Caco-2 (cell line): ENCODE measurements at regions not wholly inside any gene's neighbourhood (a gene's known extent, or its start where the extent isn't known, plus 50 kb on each side); places are given as distances from the start of the nearest gene placed in this dataset.

Source experiments
- BruUV-seq: library from RNA; stranded (reverse); fragments of 400-500 nt; replicated peaks from 2 replicates; lab custom pipeline; 2021; lab: Mats Ljungman, UMichigan
- CTCF ChIA-PET: fragments of 300-600 bp; sonication (Branson Sonifier 250); formaldehyde crosslinking; loops from one replicate; lab custom pipeline; 2022; ENCODE audit warnings: antibody characterized with exemption; lab: Charles Lee
- POLR2A ChIA-PET: fragments of 300-600 bp; sonication (Branson Sonifier 250); formaldehyde crosslinking; loops from one replicate; lab custom pipeline; 2022; ENCODE audit warnings: antibody characterized with exemption; lab: Charles Lee
- DNase-seq, 2 experiments: peaks; one replicate each; pipeline versions ENCODE4 v3.0.0 to v3.0.0-alpha.2; 2020 to 2022
- H3K27me3 ChIP-seq: replicated peaks from 2 replicates; pipeline ENCODE4 v1.6.0; 2011; ENCODE audit warnings: low read length; ENCODE audit not compliant: control insufficient read depth, insufficient read depth
- H3K36me3 ChIP-seq: 2 replicates; pipeline ENCODE4 v1.5.1; 2011; ENCODE audit warnings: low read length; ENCODE audit not compliant: control insufficient read depth, insufficient read depth
- H3K4me1 ChIP-seq: fragments of 250-450 bp; sonication (Bioruptor Pico); 2 replicates; pipeline ENCODE4 v1.5.1; 2020; ENCODE audit warnings: mild to moderate bottlenecking
- H3K4me3 ChIP-seq: 2 replicates; pipeline ENCODE4 v1.5.1; 2011; ENCODE audit warnings: low read depth, mild to moderate bottlenecking, control low read depth, low read length
- H3K9me3 ChIP-seq: fragments of 250-450 bp; sonication (Bioruptor Pico); 2 replicates; pipeline ENCODE4 v1.5.1; 2020; ENCODE audit warnings: mild to moderate bottlenecking, moderate library complexity
- H3K27ac Mint-ChIP-seq: one replicate; pipeline ENCODE4 v1.8.0; 2022; ENCODE audit warnings: mixed read lengths; ENCODE audit not compliant: unreplicated experiment
- H3K27me3 Mint-ChIP-seq: one replicate; pipeline ENCODE4 v1.8.0; 2022; ENCODE audit warnings: mixed read lengths; ENCODE audit not compliant: insufficient read depth, unreplicated experiment
- H3K36me3 Mint-ChIP-seq: one replicate; pipeline ENCODE4 v1.8.0; 2022; ENCODE audit warnings: mild to moderate bottlenecking, mixed read lengths; ENCODE audit not compliant: insufficient read depth, unreplicated experiment
- H3K4me1 Mint-ChIP-seq: one replicate; pipeline ENCODE4 v1.8.0; 2022; ENCODE audit warnings: low read depth, mixed read lengths; ENCODE audit not compliant: unreplicated experiment
- H3K4me3 Mint-ChIP-seq: one replicate; pipeline ENCODE4 v1.8.0; 2022; ENCODE audit warnings: mild to moderate bottlenecking, moderate library complexity, mixed read lengths; ENCODE audit not compliant: unreplicated experiment
- H3K9me3 Mint-ChIP-seq: one replicate; pipeline ENCODE4 v1.8.0; 2022; ENCODE audit warnings: mixed read lengths; ENCODE audit not compliant: unreplicated experiment
- intact Hi-C: fragments of 100-400 bp; cut with micrococcal nuclease; formaldehyde crosslinking; loops from one replicate; pipeline ENCODE4 v1.10.0; 2022; ENCODE audit not compliant: unreplicated experiment
- TF ChIP-seq, protein P1 (sequence below), 2 experiments: fragments of 200-600 bp in 1 of 2; IDR thresholded peaks; 1 replicate in 1 of 2; 2 replicates in 1 of 2; pipeline versions ENCODE4 v1.5.1 to v1.8.0; 2011 to 2022; ENCODE audit warnings: antibody characterized with exemption in 1 of 2, control low read depth in 1 of 2, inconsistent platforms in 1 of 2, low read depth in 1 of 2, low read length in 1 of 2, mild to moderate bottlenecking in 1 of 2, moderate library complexity in 1 of 2; ENCODE audit not compliant: insufficient read depth in 1 of 2, severe bottlenecking in 1 of 2, unreplicated experiment in 1 of 2

DNA sequence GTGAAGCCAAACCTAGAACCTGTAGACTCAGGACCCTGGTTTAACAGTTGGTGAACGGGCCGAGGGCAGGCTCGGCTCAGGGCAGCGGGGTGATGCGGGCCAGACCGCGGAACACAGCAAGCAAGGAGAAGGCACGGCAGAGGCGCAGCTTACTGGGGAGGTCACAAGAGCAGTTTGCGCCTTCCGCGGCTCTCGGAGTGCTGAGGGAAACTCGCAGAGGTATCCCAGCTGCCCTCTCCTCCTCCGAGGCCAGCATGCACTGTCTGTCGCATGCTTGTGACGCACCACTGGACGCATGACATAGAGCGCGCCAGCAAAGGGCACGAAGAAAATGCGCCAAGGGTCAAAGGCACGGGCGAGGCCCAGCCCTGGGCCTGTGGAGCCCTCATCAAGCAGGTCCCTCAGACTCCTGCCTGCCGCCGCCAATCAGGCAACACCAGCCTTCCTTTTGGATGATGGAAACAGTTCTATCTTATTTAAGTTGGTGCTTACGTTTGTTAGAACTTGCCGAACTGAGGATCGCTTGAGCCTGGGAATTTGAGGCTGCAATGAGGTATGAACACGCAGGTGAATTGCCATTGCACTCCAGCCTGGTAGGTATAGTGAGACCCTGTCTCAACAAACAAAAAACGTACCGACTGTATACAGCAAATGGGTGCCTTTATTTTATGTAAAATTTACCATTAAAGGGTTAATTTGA lies 574.3 kb upstream of the GHITM start:
- Histone ChIP-seq H3K4me3 (no peak overlapping the region), H3K4me1 (no peaks in the 10 kb centered on the region), H3K9me3 (no peaks in the 10 kb centered on the region; the same call in 1 of the 2 replicates), H3K27me3 (no peaks in the 10 kb centered on the region), H3K36me3 (no peaks in the 10 kb centered on the region)
- Mint-ChIP-seq H3K9me3 (no peaks in the 10 kb centered on the region), H3K36me3 (no peaks in the 10 kb centered on the region), H3K27ac (no peak overlapping the region), H3K4me3 (no peak overlapping the region), H3K27me3 (peaks cover 3% of the 10 kb centered on the region), H3K4me1 (no peaks in the 10 kb centered on the region)
- TF ChIP-seq, protein P1, sequence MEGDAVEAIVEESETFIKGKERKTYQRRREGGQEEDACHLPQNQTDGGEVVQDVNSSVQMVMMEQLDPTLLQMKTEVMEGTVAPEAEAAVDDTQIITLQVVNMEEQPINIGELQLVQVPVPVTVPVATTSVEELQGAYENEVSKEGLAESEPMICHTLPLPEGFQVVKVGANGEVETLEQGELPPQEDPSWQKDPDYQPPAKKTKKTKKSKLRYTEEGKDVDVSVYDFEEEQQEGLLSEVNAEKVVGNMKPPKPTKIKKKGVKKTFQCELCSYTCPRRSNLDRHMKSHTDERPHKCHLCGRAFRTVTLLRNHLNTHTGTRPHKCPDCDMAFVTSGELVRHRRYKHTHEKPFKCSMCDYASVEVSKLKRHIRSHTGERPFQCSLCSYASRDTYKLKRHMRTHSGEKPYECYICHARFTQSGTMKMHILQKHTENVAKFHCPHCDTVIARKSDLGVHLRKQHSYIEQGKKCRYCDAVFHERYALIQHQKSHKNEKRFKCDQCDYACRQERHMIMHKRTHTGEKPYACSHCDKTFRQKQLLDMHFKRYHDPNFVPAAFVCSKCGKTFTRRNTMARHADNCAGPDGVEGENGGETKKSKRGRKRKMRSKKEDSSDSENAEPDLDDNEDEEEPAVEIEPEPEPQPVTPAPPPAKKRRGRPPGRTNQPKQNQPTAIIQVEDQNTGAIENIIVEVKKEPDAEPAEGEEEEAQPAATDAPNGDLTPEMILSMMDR (IDR thresholded peaks at IDR 0.05; ENCODE audit: insufficient read depth in 1 of 2, low read depth in 1 of 2, low read length in 1 of 2, severe bottlenecking in 1 of 2, unreplicated experiment in 1 of 2): no peak
- BruUV-seq: no TSS peak
- ChIA-PET POLR2A (no interaction called here), CTCF (no interaction called here)
- DNase-seq: no peak
- intact Hi-C loops: no loop called here

DNA sequence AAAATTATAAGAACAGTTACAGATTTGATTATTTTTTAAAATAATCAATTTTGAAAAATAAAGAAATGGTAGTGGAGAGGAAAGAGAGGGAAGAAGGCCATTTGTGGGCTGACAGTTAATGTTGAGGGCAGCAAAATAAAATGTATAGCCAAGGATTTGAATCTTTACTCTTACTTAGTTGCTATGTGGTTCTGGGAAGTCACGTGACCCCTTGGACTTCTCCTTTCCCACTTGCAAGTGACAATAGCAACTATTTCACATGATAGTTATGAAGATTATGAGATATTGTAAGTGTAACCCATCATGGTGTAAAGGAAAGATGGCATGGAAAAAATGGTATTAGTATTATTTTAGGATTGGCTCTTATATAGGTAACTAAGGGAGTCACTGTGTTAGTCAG lies 567.3 kb upstream of the GHITM start:
- no peak for DNase-seq
- Mint-ChIP-seq H3K27ac (no peak overlapping the region), H3K36me3 (no peaks in the 10 kb centered on the region), H3K4me3 (no peak overlapping the region), H3K4me1 (no peaks in the 10 kb centered on the region), H3K27me3 (peaks cover 3% of the 10 kb centered on the region), H3K9me3 (no peaks in the 10 kb centered on the region)
- no peaks in the 10 kb centered on the region for H3K27me3 ChIP-seq
- no TSS peak for BruUV-seq
- TF ChIP-seq, protein P1 (IDR thresholded peaks at IDR 0.05; ENCODE audit: insufficient read depth in 1 of 2, low read depth in 1 of 2, low read length in 1 of 2, severe bottlenecking in 1 of 2, unreplicated experiment in 1 of 2): no peak
- H3K36me3 ChIP-seq: no peaks in the 10 kb centered on the region
- no peaks in the 10 kb centered on the region for H3K4me1 ChIP-seq
- ChIA-PET POLR2A (no interaction called here), CTCF (no interaction called here)
- no peak overlapping the region for H3K4me3 ChIP-seq
- intact Hi-C loops: no loop called here
- no peaks in the 10 kb centered on the region for H3K9me3 ChIP-seq

DNA sequence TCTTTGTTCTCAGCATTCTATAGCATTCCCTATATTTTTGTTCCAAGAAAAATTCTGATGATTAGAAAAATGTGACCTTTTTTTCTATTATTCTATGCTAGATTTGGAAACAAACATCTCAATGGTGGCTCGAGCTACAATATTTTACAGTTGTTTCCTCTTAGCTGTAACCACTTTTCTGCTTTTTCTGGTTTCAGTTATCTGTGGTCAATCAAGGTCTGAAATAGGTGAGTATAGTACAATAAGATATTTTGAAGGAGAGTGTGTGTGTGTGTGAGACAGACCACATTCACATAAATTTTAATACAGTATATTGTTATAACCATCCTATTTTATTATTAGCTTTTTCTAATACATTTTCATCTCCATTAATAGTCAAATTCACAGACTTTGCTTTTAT lies 564.5 kb upstream of the GHITM start:
- no peak for DNase-seq
- no peaks in the 10 kb centered on the region for H3K9me3 ChIP-seq
- Mint-ChIP-seq H3K27ac (no peak overlapping the region), H3K4me3 (no peak overlapping the region), H3K36me3 (no peaks in the 10 kb centered on the region), H3K4me1 (no peaks in the 10 kb centered on the region), H3K9me3 (peaks cover 10% of the 10 kb centered on the region), H3K27me3 (no peaks in the 10 kb centered on the region)
- intact Hi-C loops: no loop called here
- BruUV-seq: no TSS peak
- CTCF ChIA-PET: no interaction called here
- POLR2A ChIA-PET: no interaction called here
- H3K4me3 ChIP-seq: no peak overlapping the region
- H3K36me3 ChIP-seq: no peaks in the 10 kb centered on the region
- TF ChIP-seq, protein P1 (IDR thresholded peaks at IDR 0.05; ENCODE audit: insufficient read depth in 1 of 2, low read depth in 1 of 2, low read length in 1 of 2, severe bottlenecking in 1 of 2, unreplicated experiment in 1 of 2): no peak
- H3K4me1 ChIP-seq: no peaks in the 10 kb centered on the region
- no peaks in the 10 kb centered on the region for H3K27me3 ChIP-seq
